ENCODE measurements at regions not wholly inside any gene's neighbourhood (a gene's known extent, or its start where the extent isn't known, plus 50 kb on each side); places are given as distances from the start of the nearest gene placed in this dataset.

DNA sequence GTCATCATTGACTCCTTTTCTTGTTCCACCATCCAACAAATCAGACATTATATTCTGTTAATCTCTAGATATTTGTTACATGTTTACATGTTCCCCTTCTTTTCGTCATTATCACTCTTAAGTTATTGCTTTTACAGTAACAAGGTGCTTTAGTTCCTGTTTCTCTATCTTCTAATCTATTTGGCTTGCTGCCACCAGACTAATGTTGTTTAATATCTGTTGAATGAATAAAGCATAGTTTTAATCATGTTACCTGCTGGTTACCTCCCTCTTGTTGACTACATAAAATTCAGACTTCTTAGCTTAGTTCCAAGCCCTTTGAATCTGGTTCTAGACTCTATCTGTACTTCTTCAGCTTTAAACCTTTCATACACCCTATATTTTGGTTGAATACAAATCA lies 129.8 kb upstream of the TRIM2 start:
- H3K23ac ChIP-seq (ENCODE audit: insufficient read length, low read depth, low read length): no peak overlapping the region
- H3K79me2 ChIP-seq (ENCODE audit: insufficient read depth, low read length): no peaks in the 10 kb centered on the region
- no peak overlapping the region for H3K4me2 ChIP-seq (ENCODE audit: insufficient read depth, insufficient read length, low read length)
- H3K4me1 ChIP-seq (ENCODE audit: insufficient read depth, low read length): no peaks in the 10 kb centered on the region
- H3T11ph ChIP-seq (ENCODE audit: low read length): no peak overlapping the region
- Mint-ChIP-seq H3K27ac (no peak overlapping the region), H3K4me3 (no peak overlapping the region), H3K4me1 (peaks cover 25 to 28% of the 10 kb centered on the region in 2 experiments), H3K36me3 (ENCODE audit: insufficient read depth in 1 of 3, low read depth in 3 of 3) (peaks cover 4 to 8% (median 4%) of the 10 kb centered on the region in 3 experiments; a peak in 4 of 7 replicates), H3K9me3 (peaks cover 0 to 4% of the 10 kb centered on the region in 2 experiments; a peak in 2 of 5 replicates), H3K27me3 (ENCODE audit: low read depth) (no peaks in the 10 kb centered on the region)
- H2BK120ac ChIP-seq (ENCODE audit: low read depth, low read length, poor library complexity, severe bottlenecking): no peak overlapping the region
- no peak overlapping the region for H2AK5ac ChIP-seq (ENCODE audit: insufficient read length, low read length)
- no peak overlapping the region for H3K56ac ChIP-seq (ENCODE audit: insufficient read length, low read depth, low read length)
- no peak overlapping the region for H2BK15ac ChIP-seq (ENCODE audit: low read depth, low read length)
- DNase-seq: no peak
- no peak overlapping the region for H3K9ac ChIP-seq (ENCODE audit: extremely low read depth, insufficient read length, low read length)
- no peak for TF ChIP-seq CTCF (conservative IDR thresholded peaks at IDR 0.05)
- H3K14ac ChIP-seq (ENCODE audit: insufficient read depth, low read length): no peak overlapping the region
- H2BK5ac ChIP-seq (ENCODE audit: insufficient read length, low read length): no peak overlapping the region
- H4K8ac ChIP-seq (replicated peaks; ENCODE audit: insufficient read length, low read depth, low read length): no peak overlapping the region
- no peaks in the 10 kb centered on the region for H3K27me3 ChIP-seq (ENCODE audit: insufficient read depth, low read length)
- no peak overlapping the region for H4K91ac ChIP-seq (ENCODE audit: insufficient read length, low read depth, low read length)
- no peaks in the 10 kb centered on the region for H3K79me1 ChIP-seq (ENCODE audit: insufficient read depth, low read depth, low read length, poor library complexity, severe bottlenecking)
- no peak overlapping the region for H2BK20ac ChIP-seq (ENCODE audit: low read depth, low read length, poor library complexity, severe bottlenecking)
- H3K27ac ChIP-seq (ENCODE audit: insufficient read length, low read depth, low read length): no peak overlapping the region
- no peak overlapping the region for H2BK12ac ChIP-seq (ENCODE audit: insufficient read length, low read depth, low read length)
- no peak overlapping the region for H3K4ac ChIP-seq (ENCODE audit: low read depth, low read length)
- no peaks in the 10 kb centered on the region for H3K9me3 ChIP-seq (ENCODE audit: control insufficient read depth, low read depth, low read length)
- no CpG with 5 or more reads among the region's 1 CpG for WGBS (ENCODE audit: extremely low coverage, insufficient read length, low lambda C conversion rate)
- H3K18ac ChIP-seq (ENCODE audit: insufficient read length, low read depth, low read length): no peak overlapping the region
- H2AFZ ChIP-seq (ENCODE audit: low read length): no peak overlapping the region
- no peak overlapping the region for H4K5ac ChIP-seq (ENCODE audit: insufficient read length, low read depth, low read length)
- no peaks in the 10 kb centered on the region for H3K23me2 ChIP-seq (ENCODE audit: insufficient read length, low read depth, low read length, poor library complexity, severe bottlenecking)
- H4K20me1 ChIP-seq (ENCODE audit: control insufficient read depth, insufficient read depth, insufficient read length): no peaks in the 10 kb centered on the region

Measured in H9 (cell line).